ENCODE measurements at regions not wholly inside any gene's neighbourhood (a gene's known extent, or its start where the extent isn't known, plus 50 kb on each side); places are given as distances from the start of the nearest gene placed in this dataset.

DNA sequence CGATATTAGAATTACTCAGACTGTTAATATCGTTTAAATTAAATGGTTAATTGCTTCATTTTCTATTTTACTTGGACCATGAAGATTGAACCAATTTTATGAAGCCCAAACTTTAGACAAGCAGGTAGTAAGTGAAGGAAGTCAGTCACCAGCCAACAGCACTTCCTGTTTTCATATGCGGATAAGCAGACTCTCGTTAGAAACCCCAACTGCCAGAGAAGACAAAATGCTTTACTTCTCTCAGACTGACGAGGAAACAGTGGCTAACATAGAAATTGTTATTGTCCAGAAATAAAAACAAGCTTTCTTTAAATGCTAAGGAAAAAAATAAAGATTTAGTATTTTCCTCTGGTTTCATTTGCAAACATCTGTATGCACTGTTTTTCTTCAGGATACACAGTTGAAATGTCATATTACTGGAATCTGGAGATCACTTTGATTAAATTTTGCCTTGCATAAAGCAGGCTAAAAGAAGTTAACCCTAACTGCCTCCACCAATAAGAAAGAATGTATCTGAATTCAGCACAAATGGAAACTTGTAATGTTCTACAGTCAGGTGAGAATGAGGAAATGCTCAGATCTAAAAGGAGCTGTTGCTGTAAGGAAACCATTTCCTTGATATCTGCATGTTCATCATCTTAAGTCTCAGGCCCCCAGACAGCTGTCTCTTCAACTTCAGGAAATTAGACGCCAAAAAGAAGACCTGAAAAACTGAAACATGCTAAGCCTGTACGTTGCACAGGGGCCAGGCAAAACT, 129.8 kb upstream of the SAMSN1 start:
- Histone ChIP-seq H3K79me2 (ENCODE audit: control insufficient read depth, insufficient read depth, low read length) (no peaks in the 10 kb centered on the region), H2AFZ (ENCODE audit: control insufficient read depth, low read length) (no peak overlapping the region), H3K27ac (ENCODE audit: control insufficient read depth, insufficient read depth, low read length) (no peak overlapping the region), H3K27me3 (ENCODE audit: control insufficient read depth, extremely low read depth, insufficient read depth, low read length) (no peaks in the 10 kb centered on the region), H3K36me3 (ENCODE audit: control insufficient read depth in 2 of 2, extremely low read depth in 1 of 2, insufficient read depth in 2 of 2, low read length in 2 of 2) (no peaks in the 10 kb centered on the region), H3K4me3 (ENCODE audit: control insufficient read depth in 2 of 3, extremely low read depth in 1 of 3, insufficient read depth in 2 of 3, low read depth in 1 of 3, low read length in 3 of 3) (no peak overlapping the region), H3K4me2 (ENCODE audit: control insufficient read depth, extremely low read depth, insufficient read depth, low read depth, low read length) (no peak overlapping the region), H3K9me1 (ENCODE audit: control insufficient read depth, extremely low read depth, insufficient read depth, low read length) (no peaks in the 10 kb centered on the region), H3K4me1 (ENCODE audit: control insufficient read depth, extremely low read depth, insufficient read depth, low read length) (no peaks in the 10 kb centered on the region), H4K20me1 (ENCODE audit: control insufficient read depth, extremely low read depth, insufficient read depth, low read length) (no peaks in the 10 kb centered on the region), H3K9ac (ENCODE audit: control insufficient read depth, extremely low read depth, insufficient read depth, low read length) (no peak overlapping the region), H3K9me3 (ENCODE audit: control insufficient read depth, low read depth, low read length) (no peaks in the 10 kb centered on the region)
- DNase-seq (ENCODE audit: low read depth, low spot score), result no peak
- dilution Hi-C loops (cut with MboI; ENCODE audit: extremely low pct_ligation_motif_present, low sequenced_read_pairs), result no loop called here
- FAIRE-seq, result no peak
- no peak for TF ChIP-seq CTCF (optimal IDR thresholded peaks at IDR 0.05 in 1 of 3, IDR thresholded peaks at IDR 0.05 in 1 of 3, conservative IDR thresholded peaks at IDR 0.05 in 1 of 3; ENCODE audit: extremely low read depth in 1 of 3, insufficient read depth in 2 of 3, low read length in 3 of 3)
- TF ChIP-seq EZH2 (IDR thresholded peaks at IDR 0.05; ENCODE audit: low read length), result no peak

DNA sequence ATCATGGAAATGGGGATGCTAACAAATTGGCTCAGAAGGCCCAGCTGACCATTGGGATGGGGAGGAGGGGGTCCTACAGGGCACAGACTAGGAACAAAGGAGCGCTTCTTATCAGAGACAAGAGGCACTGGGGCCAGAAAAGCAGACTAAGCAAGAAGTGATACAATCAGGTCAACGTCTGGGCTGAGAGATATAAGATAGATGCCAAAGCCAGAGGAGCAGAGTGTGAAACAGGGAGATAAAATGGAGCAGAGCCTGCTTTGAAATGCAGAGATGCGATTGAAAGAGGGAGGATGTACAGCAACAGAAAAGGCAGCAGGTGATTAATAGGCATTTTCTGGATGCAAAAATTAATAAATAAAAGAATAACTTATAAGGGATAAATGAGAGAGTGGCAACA, 127.5 kb upstream of the SAMSN1 start:
- no peaks in the 10 kb centered on the region for H3K9me3 ChIP-seq (ENCODE audit: control insufficient read depth, low read depth, low read length)
- dilution Hi-C loops (cut with MboI; ENCODE audit: extremely low pct_ligation_motif_present, low sequenced_read_pairs), result no loop called here
- H3K27ac ChIP-seq (ENCODE audit: control insufficient read depth, insufficient read depth, low read length), result no peak overlapping the region

More for the DNA sequence above, 127.5 kb upstream of the SAMSN1 start:
- Histone ChIP-seq H3K9me1 (ENCODE audit: control insufficient read depth, extremely low read depth, insufficient read depth, low read length) (no peaks in the 10 kb centered on the region), H3K79me2 (ENCODE audit: control insufficient read depth, insufficient read depth, low read length) (no peaks in the 10 kb centered on the region), H4K20me1 (ENCODE audit: control insufficient read depth, extremely low read depth, insufficient read depth, low read length) (no peaks in the 10 kb centered on the region), H3K9ac (ENCODE audit: control insufficient read depth, extremely low read depth, insufficient read depth, low read length) (no peak overlapping the region), H3K27me3 (ENCODE audit: control insufficient read depth, extremely low read depth, insufficient read depth, low read length) (no peaks in the 10 kb centered on the region), H2AFZ (ENCODE audit: control insufficient read depth, low read length) (no peak overlapping the region), H3K4me3 (ENCODE audit: control insufficient read depth in 2 of 3, extremely low read depth in 1 of 3, insufficient read depth in 2 of 3, low read depth in 1 of 3, low read length in 3 of 3) (no peak overlapping the region), H3K4me1 (ENCODE audit: control insufficient read depth, extremely low read depth, insufficient read depth, low read length) (no peaks in the 10 kb centered on the region), H3K36me3 (ENCODE audit: control insufficient read depth in 2 of 2, extremely low read depth in 1 of 2, insufficient read depth in 2 of 2, low read length in 2 of 2) (no peaks in the 10 kb centered on the region), H3K4me2 (ENCODE audit: control insufficient read depth, extremely low read depth, insufficient read depth, low read depth, low read length) (no peak overlapping the region)
- no peak for FAIRE-seq
- TF ChIP-seq CTCF (optimal IDR thresholded peaks at IDR 0.05 in 1 of 3, IDR thresholded peaks at IDR 0.05 in 1 of 3, conservative IDR thresholded peaks at IDR 0.05 in 1 of 3; ENCODE audit: extremely low read depth in 1 of 3, insufficient read depth in 2 of 3, low read length in 3 of 3) (no peak), EZH2 (IDR thresholded peaks at IDR 0.05; ENCODE audit: low read length) (no peak)
- DNase-seq (ENCODE audit: low read depth, low spot score), result no peak
